ENCODE measurements at regions not wholly inside any gene's neighbourhood (a gene's known extent, or its start where the extent isn't known, plus 50 kb on each side); places are given as distances from the start of the nearest gene placed in this dataset.
"Not testable (repeated sequence)": the region's sequence is repeated elsewhere in the genome, so short reads cannot be mapped to it uniquely, and the experiment has no call there.

GRCh38 chr15:75121491-75121890, 80.2 kb upstream of the C15orf39 start:
- no peak for DNase-seq (ENCODE audit: low spot score)
- ATAC-seq (ENCODE audit: low FRiP score), result no peak
- no peak for TF ChIP-seq CTCF (IDR thresholded peaks at IDR 0.05)

GRCh38 chr15:75123395-75123794, 78.3 kb upstream of the C15orf39 start:
- DNase-seq (ENCODE audit: low spot score) (no peak), ATAC-seq (ENCODE audit: low FRiP score) (no peak)
- no peak for TF ChIP-seq CTCF (IDR thresholded peaks at IDR 0.05)

GRCh38 chr15:75124278-75124677, 77.4 kb upstream of the C15orf39 start:
- not testable (repeated sequence) for ATAC-seq (ENCODE audit: low FRiP score); DNase-seq (ENCODE audit: low spot score)

- ATAC-seq (ENCODE audit: low FRiP score) (no peak), DNase-seq (ENCODE audit: low spot score) (no peak)
- TF ChIP-seq CTCF (IDR thresholded peaks at IDR 0.05), result no peak
Measured at GRCh38 chr15:75125935-75126334, 75.7 kb upstream of the C15orf39 start.

- ATAC-seq (ENCODE audit: low FRiP score) (no peak), DNase-seq (ENCODE audit: low spot score) (no peak)
- no peak for TF ChIP-seq CTCF (IDR thresholded peaks at IDR 0.05)
Measured at GRCh38 chr15:75126864-75127580, 74.7 kb upstream of the C15orf39 start.

GRCh38 chr15:75129788-75130187, 71.9 kb upstream of the C15orf39 start:
- no peak for TF ChIP-seq CTCF (IDR thresholded peaks at IDR 0.05)
- DNase-seq (ENCODE audit: low spot score) (no peak), ATAC-seq (ENCODE audit: low FRiP score) (no peak)

- DNase-seq (ENCODE audit: low spot score) (no peak), ATAC-seq (ENCODE audit: low FRiP score) (no peak)
- no peak for TF ChIP-seq CTCF (IDR thresholded peaks at IDR 0.05)
Measured at GRCh38 chr15:75131269-75131643, 70.4 kb upstream of the C15orf39 start.
